B cell (primary cell): ENCODE measurements at regions not wholly inside any gene's neighbourhood (a gene's known extent, or its start where the extent isn't known, plus 50 kb on each side); places are given as distances from the start of the nearest gene placed in this dataset.

Source experiments
- ATAC-seq: fragments of 200-7000 bp; cut with Tn5 transposase; one replicate; pipeline ENCODE4 v1.10.0; 2021; ENCODE audit warnings: low read depth, mild to moderate bottlenecking, moderate number of reproducible peaks, moderate library complexity
- CTCF ChIA-PET: fragments of 350-600 bp; sonication (Branson Sonifier 250); formaldehyde crosslinking; loops from one replicate; lab custom pipeline; 2021; ENCODE audit warnings: antibody characterized with exemption, inconsistent platforms; lab: Charles Lee
- POLR2A ChIA-PET: fragments of 350-600 bp; sonication (Branson Sonifier 250); formaldehyde crosslinking; loops from one replicate; lab custom pipeline; 2021; ENCODE audit warnings: antibody characterized with exemption; lab: Charles Lee
- DNase-seq: peaks from one replicate; pipeline ENCODE4 v3.0.0; 2013
- H2AFZ ChIP-seq: 2 replicates; pipeline ENCODE4 v1.6.1; 2012; ENCODE audit warnings: mild to moderate bottlenecking, low read depth, low read length; ENCODE audit not compliant: insufficient read depth, poor library complexity, severe bottlenecking
- H3K27ac ChIP-seq, 2 donors: 1 replicate in 1 of 2; 2 replicates in 1 of 2; pipeline ENCODE4 v1.5.1; 2012 to 2013; ENCODE audit warnings: low read length in 2 of 2, mild to moderate bottlenecking in 2 of 2, moderate library complexity in 1 of 2
- H3K27me3 ChIP-seq, 4 experiments: fragments of 200-600 bp in 1 of 4; sonication (generic) in 1 of 4; replicated peaks in 1 of 4; 1 replicate in 2 of 4; 2 replicates in 2 of 4; pipeline versions ENCODE4 v1.6.1 to v1.7.0; 2013 to 2016; ENCODE audit warnings: low read length in 3 of 4, mild to moderate bottlenecking in 2 of 4, mixed read lengths in 1 of 4, moderate library complexity in 1 of 4; ENCODE audit not compliant: insufficient read depth in 4 of 4, control insufficient read depth in 3 of 4; ENCODE audit errors: control extremely low read depth in 1 of 4
- H3K36me3 ChIP-seq, 2 experiments: replicated peaks in 1 of 2; 1 replicate in 1 of 2; 2 replicates in 1 of 2; pipeline versions ENCODE4 v1.6.1 to v1.7.1; 2013; ENCODE audit warnings: low read length in 1 of 2; ENCODE audit not compliant: insufficient read depth in 2 of 2, control insufficient read depth in 1 of 2; ENCODE audit errors: control extremely low read depth in 1 of 2, extremely low read depth in 1 of 2
- H3K4me1 ChIP-seq, 2 donors: fragments of 200-600 bp in 1 of 2; sonication (generic) in 1 of 2; 1 replicate in 1 of 2; 2 replicates in 1 of 2; pipeline versions ENCODE4 v1.5.1 to v1.6.1; 2013 to 2017; ENCODE audit warnings: low read length in 2 of 2; ENCODE audit not compliant: control insufficient read depth in 2 of 2, insufficient read depth in 2 of 2
- H3K4me2 ChIP-seq: replicated peaks from 2 replicates; pipeline ENCODE3; 2012; ENCODE audit warnings: mild to moderate bottlenecking, low read depth, low read length; ENCODE audit not compliant: poor library complexity, severe bottlenecking
- H3K4me3 ChIP-seq, 5 experiments: fragments of 200-600 bp in 1 of 5; sonication (generic) in 1 of 5; 1 replicate in 3 of 5; 2 replicates in 2 of 5; pipeline versions ENCODE4 v1.5.1 to v1.7.0; 2011 to 2016; ENCODE audit warnings: low read length in 4 of 5, mild to moderate bottlenecking in 4 of 5, low read depth in 2 of 5, control low read depth in 1 of 5, moderate library complexity in 1 of 5; ENCODE audit not compliant: insufficient read depth in 1 of 5; ENCODE audit errors: control extremely low read depth in 1 of 5, extremely low read depth in 1 of 5
- H3K79me2 ChIP-seq: fragments of 200-600 bp; sonication (generic); one replicate; pipeline ENCODE4 v1.6.0; 2016; ENCODE audit warnings: low read length; ENCODE audit not compliant: control insufficient read depth, insufficient read depth
- H3K9ac ChIP-seq: fragments of 200-600 bp; sonication (generic); 2 replicates; pipeline ENCODE4 v1.6.1; 2017; ENCODE audit warnings: mild to moderate bottlenecking, low read length, moderate library complexity
- H3K9me3 ChIP-seq, 3 donors: one replicate each; pipeline versions ENCODE4 v1.6.1 to v1.7.1; 2013; ENCODE audit warnings: low read length in 2 of 3; ENCODE audit not compliant: control insufficient read depth in 2 of 3, insufficient read depth in 1 of 3; ENCODE audit errors: control extremely low read depth in 1 of 3
- H4K20me1 ChIP-seq: 2 replicates; pipeline ENCODE4 v1.6.0; 2012; ENCODE audit warnings: mild to moderate bottlenecking, low read length; ENCODE audit not compliant: insufficient read depth, control insufficient read depth, poor library complexity, severe bottlenecking
- H3K27ac Mint-ChIP-seq: one replicate; pipeline ENCODE4 v1.8.0; 2021; ENCODE audit warnings: mixed read lengths
- H3K27me3 Mint-ChIP-seq: one replicate; pipeline ENCODE4 v1.8.0; 2021; ENCODE audit warnings: mixed read lengths
- H3K4me1 Mint-ChIP-seq: one replicate; pipeline ENCODE4 v1.8.0; 2021; ENCODE audit warnings: mixed read lengths
- H3K4me3 Mint-ChIP-seq: one replicate; pipeline ENCODE4 v1.8.0; 2021; ENCODE audit warnings: mixed read lengths
- H3K9me3 Mint-ChIP-seq: one replicate; pipeline ENCODE4 v1.8.0; 2022; ENCODE audit warnings: mixed read lengths; ENCODE audit not compliant: insufficient read depth
- CTCF ChIP-seq: fragments of 200-600 bp; IDR thresholded peaks from one replicate; pipeline ENCODE4 v1.8.0; 2022; ENCODE audit warnings: antibody characterized with exemption, mild to moderate bottlenecking
- EZH2 ChIP-seq: IDR thresholded peaks from 2 replicates; pipeline ENCODE4 v1.6.1; 2012; ENCODE audit warnings: borderline replicate concordance, low read depth, mild to moderate bottlenecking, moderate library complexity, low read length; ENCODE audit not compliant: insufficient read depth, poor library complexity, severe bottlenecking
- WGBS: methylation state at CpG from one replicate; pipeline ENCODE4 v1.1.5; 2013; ENCODE audit warnings: missing lambda C conversion rate; ENCODE audit not compliant: insufficient coverage; 5-methylcytosine and 5-hydroxymethylcytosine counted together
- intact Hi-C: fragments of 100-400 bp; cut with micrococcal nuclease; formaldehyde crosslinking; loops from one replicate; pipeline ENCODE4 v1.10.0; 2022

DNA sequence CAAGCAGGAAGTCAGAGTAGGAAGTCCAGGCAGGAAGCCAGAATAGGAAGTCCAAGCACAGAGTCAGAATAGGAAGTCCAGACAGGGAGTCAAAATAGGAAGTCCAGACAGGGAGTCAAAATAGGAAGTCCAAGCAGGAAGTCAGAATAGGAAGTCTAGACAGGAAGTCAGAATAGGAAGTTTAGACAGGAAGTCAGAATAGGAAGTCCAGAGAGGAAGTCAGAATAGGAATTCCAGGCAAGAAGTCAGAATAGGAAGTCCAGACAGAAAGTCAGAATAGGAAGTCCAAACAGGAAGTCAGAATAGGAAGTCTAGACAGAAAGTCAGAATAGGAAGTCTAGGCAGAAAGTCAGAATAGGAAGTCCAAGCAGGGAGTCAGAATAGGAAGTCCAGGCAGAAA, 105.3 kb upstream of the C16orf82 start:
- H3K27me3 Mint-ChIP-seq = peaks cover 4% of the 10 kb centered on the region
- CTCF ChIA-PET = no interaction called here
- intact Hi-C loops = no loop called here
- no peaks in the 10 kb centered on the region for H3K9me3 Mint-ChIP-seq
- Histone ChIP-seq H3K4me3 (no peak overlapping the region), H3K36me3 (no peaks in the 10 kb centered on the region), H4K20me1 (no peaks in the 10 kb centered on the region), H3K27me3 (peaks cover 0 to 2% (median 0%) of the 10 kb centered on the region in 4 experiments), H3K4me2 (no peak overlapping the region), H3K9me3 (peaks cover 0 to 23% (median 11%) of the 10 kb centered on the region in 3 donors), H3K9ac (no peak overlapping the region), H3K4me1 (no peaks in the 10 kb centered on the region), H2AFZ (no peak overlapping the region), H3K79me2 (no peaks in the 10 kb centered on the region), H3K27ac (peak overlapping the region; percentile 16 to 81)
- H3K4me1 Mint-ChIP-seq = no peaks in the 10 kb centered on the region
- DNase-seq (no peak), ATAC-seq (no peak)
- H3K4me3 Mint-ChIP-seq = no peak overlapping the region
- POLR2A ChIA-PET = no interaction called here
- TF ChIP-seq CTCF = no peak
- no peak for TF ChIP-seq EZH2
- H3K27ac Mint-ChIP-seq = peak overlapping the region; percentile 47

DNA sequence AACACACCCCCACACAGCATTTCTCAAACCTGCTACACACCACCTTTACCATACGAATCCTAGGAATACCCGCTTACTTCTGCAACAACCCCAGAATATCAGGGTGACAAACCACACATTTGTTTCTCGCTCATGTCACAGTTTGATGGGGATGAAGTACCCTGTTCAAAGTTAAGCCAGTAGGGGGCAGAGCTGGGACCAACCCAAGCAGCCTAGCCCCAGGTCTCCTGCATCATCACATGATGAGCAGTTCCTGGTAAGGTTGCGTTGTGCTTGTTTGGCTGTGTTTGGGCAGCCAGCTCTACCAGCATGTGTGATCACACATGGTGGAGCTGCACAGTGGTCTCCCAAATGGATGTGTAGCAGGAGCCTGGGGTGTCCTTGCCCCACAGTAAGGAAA, 103.6 kb upstream of the C16orf82 start:
- 71% methylated on average over 4 of the region's 4 CpGs for WGBS
- Mint-ChIP-seq H3K4me1 (no peaks in the 10 kb centered on the region), H3K27ac (no peak overlapping the region), H3K9me3 (no peaks in the 10 kb centered on the region), H3K27me3 (peaks cover 4% of the 10 kb centered on the region), H3K4me3 (no peak overlapping the region)
- POLR2A ChIA-PET = no interaction called here
- Histone ChIP-seq H3K27ac (no peak overlapping the region), H3K4me2 (no peak overlapping the region), H3K9me3 (peaks cover 0 to 23% (median 11%) of the 10 kb centered on the region in 3 donors), H3K4me3 (no peak overlapping the region), H3K36me3 (no peaks in the 10 kb centered on the region), H3K27me3 (peaks cover 0 to 2% (median 0%) of the 10 kb centered on the region in 4 experiments), H3K4me1 (no peaks in the 10 kb centered on the region), H3K79me2 (no peaks in the 10 kb centered on the region), H3K9ac (no peak overlapping the region), H4K20me1 (no peaks in the 10 kb centered on the region), H2AFZ (no peak overlapping the region)
- CTCF ChIA-PET = no interaction called here
- intact Hi-C loops = no loop called here
- TF ChIP-seq CTCF (no peak), EZH2 (no peak)
- ATAC-seq = no peak
- DNase-seq = no peak
